Liver (tissue), 3 donors: ENCODE measurements at regions not wholly inside any gene's neighbourhood (a gene's known extent, or its start where the extent isn't known, plus 50 kb on each side); places are given as distances from the start of the nearest gene placed in this dataset.
"Not testable (repeated sequence)": the region's sequence is repeated elsewhere in the genome, so short reads cannot be mapped to it uniquely, and the experiment has no call there.

Source experiments
- EGR1 ChIP-seq, 2 donors: IDR thresholded peaks; 2 replicates each; pipeline ENCODE4 v1.6.1; 2016 to 2018; ENCODE audit warnings: antibody characterized with exemption in 2 of 2, low read depth in 2 of 2
- FOXA1 ChIP-seq: IDR thresholded peaks from 2 replicates; pipeline ENCODE4 v1.6.1; 2016; ENCODE audit warnings: antibody characterized with exemption
- GABPA ChIP-seq, 2 donors: IDR thresholded peaks in 1 of 2; conservative IDR thresholded peaks in 1 of 2; 2 replicates each; pipeline ENCODE4 v1.6.1; 2016; ENCODE audit warnings: antibody characterized with exemption in 2 of 2, mild to moderate bottlenecking in 1 of 2, moderate library complexity in 1 of 2
- HNF4G ChIP-seq: IDR thresholded peaks from 2 replicates; pipeline ENCODE4 v1.6.1; 2016; ENCODE audit warnings: antibody characterized with exemption
- JUND ChIP-seq, 2 donors: IDR thresholded peaks; 2 replicates each; pipeline ENCODE4 v1.6.1; 2016; ENCODE audit warnings: antibody characterized with exemption in 2 of 2
- RAD21 ChIP-seq, 2 donors: IDR thresholded peaks; 2 replicates each; pipeline ENCODE4 v1.6.1; 2016; ENCODE audit warnings: antibody characterized with exemption in 2 of 2, mild to moderate bottlenecking in 2 of 2
- REST ChIP-seq: IDR thresholded peaks from 2 replicates; pipeline ENCODE4 v1.6.1; 2016; ENCODE audit warnings: antibody characterized with exemption, mild to moderate bottlenecking
- RXRA ChIP-seq, 2 donors: IDR thresholded peaks; 2 replicates each; pipeline ENCODE4 v1.6.1; 2017 to 2018; ENCODE audit warnings: antibody characterized with exemption in 2 of 2, mild to moderate bottlenecking in 1 of 2
- ZBTB33 ChIP-seq: IDR thresholded peaks from 2 replicates; pipeline ENCODE4 v1.6.1; 2016; ENCODE audit warnings: antibody characterized with exemption
- TF ChIP-seq, protein P1 (sequence below): fragments of 150-350 bp; IDR thresholded peaks from 2 replicates; pipeline ENCODE4 v1.5.1; 2017; ENCODE audit warnings: improper control_type of control experiment, low read depth, low read length; ENCODE audit not compliant: missing input control
- TF ChIP-seq, protein P2 (sequence below): IDR thresholded peaks from 2 replicates; pipeline ENCODE4 v1.6.1; 2016; ENCODE audit warnings: antibody characterized with exemption
- TF ChIP-seq, protein P3 (sequence below): IDR thresholded peaks from 2 replicates; pipeline ENCODE4 v1.6.1; 2016; ENCODE audit warnings: antibody characterized with exemption
- donor health status: healthy.
- donor health status: healthy.

- not testable (repeated sequence) for TF ChIP-seq GABPA (IDR thresholded peaks at IDR 0.05 in 1 of 2, conservative IDR thresholded peaks at IDR 0.05 in 1 of 2); REST; ZBTB33; RAD21 (IDR thresholded peaks at IDR 0.05); JUND (IDR thresholded peaks at IDR 0.05); RXRA (IDR thresholded peaks at IDR 0.05); FOXA1; EGR1 (IDR thresholded peaks at IDR 0.05; ENCODE audit: low read depth in 2 of 2); HNF4G
- TF ChIP-seq, protein P1, sequence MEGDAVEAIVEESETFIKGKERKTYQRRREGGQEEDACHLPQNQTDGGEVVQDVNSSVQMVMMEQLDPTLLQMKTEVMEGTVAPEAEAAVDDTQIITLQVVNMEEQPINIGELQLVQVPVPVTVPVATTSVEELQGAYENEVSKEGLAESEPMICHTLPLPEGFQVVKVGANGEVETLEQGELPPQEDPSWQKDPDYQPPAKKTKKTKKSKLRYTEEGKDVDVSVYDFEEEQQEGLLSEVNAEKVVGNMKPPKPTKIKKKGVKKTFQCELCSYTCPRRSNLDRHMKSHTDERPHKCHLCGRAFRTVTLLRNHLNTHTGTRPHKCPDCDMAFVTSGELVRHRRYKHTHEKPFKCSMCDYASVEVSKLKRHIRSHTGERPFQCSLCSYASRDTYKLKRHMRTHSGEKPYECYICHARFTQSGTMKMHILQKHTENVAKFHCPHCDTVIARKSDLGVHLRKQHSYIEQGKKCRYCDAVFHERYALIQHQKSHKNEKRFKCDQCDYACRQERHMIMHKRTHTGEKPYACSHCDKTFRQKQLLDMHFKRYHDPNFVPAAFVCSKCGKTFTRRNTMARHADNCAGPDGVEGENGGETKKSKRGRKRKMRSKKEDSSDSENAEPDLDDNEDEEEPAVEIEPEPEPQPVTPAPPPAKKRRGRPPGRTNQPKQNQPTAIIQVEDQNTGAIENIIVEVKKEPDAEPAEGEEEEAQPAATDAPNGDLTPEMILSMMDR = not testable (repeated sequence)
- TF ChIP-seq, protein P2, sequence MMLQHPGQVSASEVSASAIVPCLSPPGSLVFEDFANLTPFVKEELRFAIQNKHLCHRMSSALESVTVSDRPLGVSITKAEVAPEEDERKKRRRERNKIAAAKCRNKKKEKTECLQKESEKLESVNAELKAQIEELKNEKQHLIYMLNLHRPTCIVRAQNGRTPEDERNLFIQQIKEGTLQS = not testable (repeated sequence)
- TF ChIP-seq, protein P3, sequence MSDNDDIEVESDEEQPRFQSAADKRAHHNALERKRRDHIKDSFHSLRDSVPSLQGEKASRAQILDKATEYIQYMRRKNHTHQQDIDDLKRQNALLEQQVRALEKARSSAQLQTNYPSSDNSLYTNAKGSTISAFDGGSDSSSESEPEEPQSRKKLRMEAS = not testable (repeated sequence)
Observed at GRCh38 chr7:65081669-65082055, 75.2 kb upstream of the ERV3-1 start.
